K562 (cell line): ENCODE measurements at regions not wholly inside any gene's neighbourhood (a gene's known extent, or its start where the extent isn't known, plus 50 kb on each side); places are given as distances from the start of the nearest gene placed in this dataset.

Experiments
- ATAC-seq: fragments of 200-7000 bp; cut with Tn5 transposase; 3 replicates; pipeline ENCODE4 v1.9.1; 2020; ENCODE audit warnings: moderate library complexity
- BruUV-seq: library from RNA; stranded (reverse); fragments of 400-500 nt; replicated peaks from 2 replicates; lab custom pipeline; 2021; lab: Mats Ljungman, UMichigan
- CTCF ChIA-PET: fragments of 300-600 bp; formaldehyde crosslinking; extraction: SDS; loops from one replicate; lab custom pipeline; 2021; ENCODE audit warnings: low intra/inter-chr PET ratio; lab: Yijun Ruan, JAX
- POLR2A ChIA-PET: fragments of 300-600, 350-650 bp; sonication (Branson Sonifier 250); formaldehyde crosslinking; extraction: SDS; loops from one replicate; lab custom pipeline; 2021; ENCODE audit warnings: antibody characterized with exemption, inconsistent platforms; lab: Yijun Ruan, JAX
- DNase-seq, 4 experiments: peaks; one replicate each; pipeline versions ENCODE4 v3.0.0 to v3.0.0-alpha.2; 2011 to 2018; ENCODE audit warnings: low spot score in 3 of 4, mixed read lengths in 3 of 4; ENCODE audit errors: extremely low read depth in 1 of 4
- FAIRE-seq: peaks from 2 replicates; lab custom pipeline; 2011; peaks lifted over from hg19 to GRCh38; lab: Jason Lieb, UNC
- H2AFZ ChIP-seq: 2 replicates; pipeline ENCODE4 v1.6.0; 2011; ENCODE audit warnings: low read depth, low read length, control low read depth, inconsistent platforms
- H3K27ac ChIP-seq: fragments of 200-600 bp; 3 replicates; pipeline ENCODE4 v1.8.0; 2011; ENCODE audit warnings: low read depth, mild to moderate bottlenecking, control low read depth, inconsistent platforms, low read length, moderate library complexity, mixed read lengths; ENCODE audit errors: extremely low read depth
- H3K27me3 ChIP-seq, 2 experiments: fragments of 300-600 bp in 1 of 2; 2 replicates in 1 of 2; 3 replicates in 1 of 2; pipeline versions ENCODE4 v1.6.0 to v1.8.0; 2011; ENCODE audit warnings: inconsistent platforms in 2 of 2, low read length in 2 of 2, mild to moderate bottlenecking in 1 of 2, mixed read lengths in 1 of 2, moderate library complexity in 1 of 2; ENCODE audit not compliant: control insufficient read depth in 2 of 2, insufficient read depth in 2 of 2
- H3K36me3 ChIP-seq: fragments of 300-600 bp; 3 replicates; pipeline ENCODE4 v1.8.0; 2011; ENCODE audit warnings: mild to moderate bottlenecking, low read length, inconsistent platforms; ENCODE audit not compliant: control insufficient read depth, insufficient read depth
- H3K4me1 ChIP-seq, 2 experiments: fragments of 200-600 bp in 1 of 2; replicated peaks in 1 of 2; 2 replicates in 1 of 2; 3 replicates in 1 of 2; pipeline versions ENCODE4 v1.5.1 to v1.8.0; 2011; ENCODE audit warnings: inconsistent platforms in 2 of 2, low read length in 2 of 2, mild to moderate bottlenecking in 1 of 2, mixed read lengths in 1 of 2, moderate library complexity in 1 of 2; ENCODE audit not compliant: control insufficient read depth in 2 of 2, insufficient read depth in 2 of 2
- H3K4me2 ChIP-seq: 2 replicates; pipeline ENCODE4 v1.6.1; 2011; ENCODE audit warnings: low read length, control low read depth, inconsistent platforms, mixed read lengths; ENCODE audit not compliant: insufficient read depth
- H3K4me3 ChIP-seq: fragments of 200-600 bp; sonication (generic), shearing (Covaris generic); 2 replicates; pipeline ENCODE4 v1.5.1; 2016; ENCODE audit warnings: control low read depth, inconsistent platforms
- H3K79me2 ChIP-seq: fragments of 200-600 bp; 3 replicates; pipeline ENCODE4 v1.8.0; 2011; ENCODE audit warnings: low read length, inconsistent platforms; ENCODE audit not compliant: control insufficient read depth, insufficient read depth
- H3K9ac ChIP-seq, 2 experiments: 2 replicates each; pipeline versions ENCODE4 v1.6.0 to v1.6.1; 2011; ENCODE audit warnings: low read depth in 2 of 2, low read length in 2 of 2, control low read depth in 1 of 2, inconsistent platforms in 1 of 2, mild to moderate bottlenecking in 1 of 2, mixed read lengths in 1 of 2; ENCODE audit not compliant: insufficient read depth in 1 of 2
- H3K9me1 ChIP-seq: one replicate; pipeline ENCODE4 v1.6.0; 2011; ENCODE audit warnings: inconsistent platforms, mild to moderate bottlenecking, low read length, moderate library complexity; ENCODE audit not compliant: control insufficient read depth, insufficient read depth
- H3K9me3 ChIP-seq: replicated peaks from 2 replicates; pipeline ENCODE4 v1.5.1; 2011; ENCODE audit warnings: low read depth, low read length, inconsistent platforms; ENCODE audit not compliant: control insufficient read depth, insufficient read depth
- H4K20me1 ChIP-seq: replicated peaks from 2 replicates; pipeline ENCODE4 v1.6.1; 2011; ENCODE audit warnings: low read length, inconsistent platforms, mixed read lengths; ENCODE audit not compliant: control insufficient read depth, insufficient read depth
- EP300 ChIP-seq: IDR thresholded peaks from 2 replicates; pipeline ENCODE4 v1.6.1; 2012; ENCODE audit warnings: low read length, improper control_type of control experiment
- PRMT5 ChIP-seq: sonication (generic); formaldehyde crosslinking; IDR thresholded peaks from 2 replicates; pipeline ENCODE4 v1.5.0; 2020; ENCODE audit warnings: missing genetic modification reagents
- RFX5 ChIP-seq: IDR thresholded peaks from 2 replicates; pipeline ENCODE4 v1.6.1; 2011; ENCODE audit warnings: low read depth, mild to moderate bottlenecking, improper control_type of control experiment, low read length
- ZNF592 ChIP-seq: fragments of 450-650 bp; IDR thresholded peaks from 2 replicates; pipeline ENCODE4 v1.6.1; 2017; ENCODE audit warnings: antibody characterized with exemption, mild to moderate bottlenecking
- WGBS: fragments of 100-300 bp; shearing (Covaris generic); methylation state at CpG from one replicate; pipeline ENCODE4 v1.1.6; 2016; ENCODE audit warnings: low coverage, mixed read lengths; ENCODE audit not compliant: insufficient coverage; ENCODE audit errors: missing lambda C conversion rate; 5-methylcytosine and 5-hydroxymethylcytosine counted together
- in situ Hi-C: fragments of 300-500 bp; cut with MboI; formaldehyde crosslinking; loops from 4 replicates; pipeline ENCODE4 v1.15.0; 2018; ENCODE audit warnings: inconsistent platforms, mixed read lengths
- intact Hi-C: fragments of 100-400 bp; cut with micrococcal nuclease; formaldehyde crosslinking; loops from 2 replicates; pipeline ENCODE4 v1.14.2; 2022

GRCh38 chr4:114056599-114056998, 77.2 kb upstream of the ARSJ start:
- Histone ChIP-seq H3K9me1 (no peaks in the 10 kb centered on the region), H2AFZ (no peak overlapping the region)

DNA sequence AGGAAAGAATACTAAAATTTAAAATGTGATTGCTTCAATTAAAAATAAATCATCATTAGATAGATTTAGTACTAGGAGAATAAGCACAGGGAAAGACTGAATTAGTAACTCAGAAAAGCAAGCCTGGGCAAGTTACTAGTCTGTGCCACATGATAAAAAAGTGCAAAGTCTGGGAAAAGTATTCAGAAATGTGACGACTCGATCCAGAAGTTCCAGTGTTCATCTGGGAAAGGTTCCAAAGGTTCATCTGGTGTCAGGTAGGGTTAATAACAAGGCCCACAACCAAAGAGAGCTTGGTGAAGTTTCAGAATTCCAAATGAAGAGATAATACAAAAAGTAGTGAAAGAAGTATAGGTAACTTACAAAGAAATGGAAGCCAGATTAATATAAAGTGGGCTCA, 78.3 kb upstream of the ARSJ start:
- H3K9ac ChIP-seq: no peak overlapping the region
- H3K27ac ChIP-seq: no peak overlapping the region
- no peak overlapping the region for H3K4me3 ChIP-seq
- H3K79me2 ChIP-seq: no peaks in the 10 kb centered on the region
- no peak overlapping the region for H3K4me2 ChIP-seq
- H4K20me1 ChIP-seq: no peaks in the 10 kb centered on the region
- H3K4me1 ChIP-seq: no peaks in the 10 kb centered on the region
- DNase-seq (no peak), FAIRE-seq (no peak), ATAC-seq (no peak)
- no peaks in the 10 kb centered on the region for H3K36me3 ChIP-seq
- BruUV-seq: no TSS peak
- WGBS: 0% methylated on average over 2 of the region's 2 CpGs
- CTCF ChIA-PET: no interaction called here
- POLR2A ChIA-PET: no interaction called here
- no peak overlapping the region for H2AFZ ChIP-seq
- in situ Hi-C loops: no loop called here
- no peaks in the 10 kb centered on the region for H3K9me1 ChIP-seq
- intact Hi-C loops: no loop called here
- H3K9me3 ChIP-seq: no peaks in the 10 kb centered on the region
- H3K27me3 ChIP-seq: no peaks in the 10 kb centered on the region
- no peak for TF ChIP-seq ZNF592

More at GRCh38 chr4:114056599-114056998, 77.2 kb upstream of the ARSJ start:
- Histone ChIP-seq H3K4me1 (no peaks in the 10 kb centered on the region), H4K20me1 (no peaks in the 10 kb centered on the region), H3K27ac (no peak overlapping the region), H3K27me3 (no peaks in the 10 kb centered on the region), H3K79me2 (no peaks in the 10 kb centered on the region), H3K9ac (no peak overlapping the region), H3K36me3 (no peaks in the 10 kb centered on the region), H3K4me2 (no peak overlapping the region), H3K4me3 (no peak overlapping the region), H3K9me3 (no peaks in the 10 kb centered on the region)
- BruUV-seq: no TSS peak
- DNase-seq (no peak), ATAC-seq (no peak), FAIRE-seq (no peak)
- TF ChIP-seq RFX5 (no peak), EP300 (no peak), PRMT5 (CRISPR knock-in tag) (no peak)
- ChIA-PET CTCF (no interaction called here), POLR2A (no interaction called here)
- intact Hi-C loops (no loop called here), in situ Hi-C loops (no loop called here)
- 2% methylated on average over 5 of the region's 5 CpGs for whole genome bisulfite sequencing
